ENCODE measurements at regions not wholly inside any gene's neighbourhood (a gene's known extent, or its start where the extent isn't known, plus 50 kb on each side); places are given as distances from the start of the nearest gene placed in this dataset.
A peak's percentile ranks its signal among the peaks of the same experiment; 100 is the strongest.

GRCh38 chr3:189099505-189100290, 72.1 kb upstream of the TPRG1 start:
- Histone ChIP-seq H3K4me2 (ENCODE audit: low read length) (no peak overlapping the region), H3K4me3 (ENCODE audit: low read length) (no peak overlapping the region), H3K27me3 (ENCODE audit: control insufficient read depth, insufficient read depth, low read length) (no peaks in the 10 kb centered on the region), H3K36me3 (ENCODE audit: insufficient read depth, low read length) (no peaks in the 10 kb centered on the region), H3K4me1 (ENCODE audit: control insufficient read depth, insufficient read depth, low read length) (peaks cover 7% of the 10 kb centered on the region), H3K9ac (ENCODE audit: low read depth, low read length) (no peak overlapping the region), H3K9me3 (replicated peaks; ENCODE audit: low read length) (no peaks in the 10 kb centered on the region)

DNA sequence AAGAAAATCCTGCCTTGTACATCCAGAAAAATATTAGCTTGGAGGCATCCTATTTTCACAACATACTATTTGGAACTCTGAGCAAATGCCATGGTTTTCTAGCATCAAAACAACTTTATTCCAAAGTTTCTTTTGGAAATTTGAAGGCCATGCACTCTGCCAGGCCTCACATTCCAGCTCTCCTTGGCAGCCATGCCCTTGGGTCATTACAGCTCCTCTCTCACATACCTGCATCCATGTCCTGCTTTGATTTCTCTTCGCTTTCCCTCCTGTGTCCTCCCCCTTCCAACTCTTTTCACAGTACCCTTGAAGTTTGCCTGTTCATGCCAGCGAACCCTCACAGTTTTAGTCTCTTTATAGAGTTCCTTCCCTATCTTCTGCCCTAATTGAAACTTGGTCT, 70.9 kb upstream of the TPRG1 start:
- Histone ChIP-seq H3K4me2 (ENCODE audit: low read length) (no peak overlapping the region), H3K9me3 (replicated peaks; ENCODE audit: low read length) (no peaks in the 10 kb centered on the region), H3K9ac (ENCODE audit: low read depth, low read length) (no peak overlapping the region), H3K4me1 (ENCODE audit: control insufficient read depth, insufficient read depth, low read length) (peaks cover 7% of the 10 kb centered on the region), H3K4me3 (ENCODE audit: low read length) (no peak overlapping the region), H3K36me3 (ENCODE audit: insufficient read depth, low read length) (no peaks in the 10 kb centered on the region), H3K27me3 (ENCODE audit: control insufficient read depth, insufficient read depth, low read length) (no peaks in the 10 kb centered on the region)

- no peaks in the 10 kb centered on the region for H3K9me3 ChIP-seq (replicated peaks; ENCODE audit: low read length)
- no peaks in the 10 kb centered on the region for H3K36me3 ChIP-seq (ENCODE audit: insufficient read depth, low read length)
- peaks cover 7% of the 10 kb centered on the region for H3K4me1 ChIP-seq (ENCODE audit: control insufficient read depth, insufficient read depth, low read length)
- H3K9ac ChIP-seq (ENCODE audit: low read depth, low read length): no peak overlapping the region
- no peaks in the 10 kb centered on the region for H3K27me3 ChIP-seq (ENCODE audit: control insufficient read depth, insufficient read depth, low read length)
- H3K4me3 ChIP-seq (ENCODE audit: low read length): no peak overlapping the region
- no peak overlapping the region for H3K4me2 ChIP-seq (ENCODE audit: low read length)
Observed at GRCh38 chr3:189101594-189101993, 70.2 kb upstream of the TPRG1 start.

DNA sequence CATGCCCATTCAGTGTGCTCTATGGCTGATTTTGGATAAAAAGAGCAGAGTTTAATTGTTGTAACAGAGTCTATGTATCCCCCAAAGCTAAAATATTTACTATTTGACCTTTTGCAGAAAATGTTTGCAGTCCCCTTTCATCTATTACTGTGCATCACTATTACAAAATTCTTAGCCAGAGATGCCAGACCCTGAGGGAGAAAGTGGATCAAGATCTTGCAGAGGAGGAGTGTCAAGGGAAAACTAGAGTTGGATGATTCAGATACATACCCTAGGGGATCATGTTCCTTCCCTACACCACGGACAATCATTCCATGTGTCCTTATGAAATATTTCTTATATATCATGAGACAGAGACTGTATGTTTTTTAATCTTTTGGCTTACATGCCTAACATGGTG, 68.6 kb upstream of the TPRG1 start:
- H3K9me3 ChIP-seq (replicated peaks; ENCODE audit: low read length): no peaks in the 10 kb centered on the region
- H3K27me3 ChIP-seq (ENCODE audit: control insufficient read depth, insufficient read depth, low read length): no peaks in the 10 kb centered on the region
- no peak overlapping the region for H3K9ac ChIP-seq (ENCODE audit: low read depth, low read length)
- peaks cover 10% of the 10 kb centered on the region for H3K4me1 ChIP-seq (ENCODE audit: control insufficient read depth, insufficient read depth, low read length)
- no peak overlapping the region for H3K4me2 ChIP-seq (ENCODE audit: low read length)
- no peaks in the 10 kb centered on the region for H3K36me3 ChIP-seq (ENCODE audit: insufficient read depth, low read length)
- H3K4me3 ChIP-seq (ENCODE audit: low read length): no peak overlapping the region

GRCh38 chr3:189108067-189108466, 63.7 kb upstream of the TPRG1 start:
- peak overlapping the region; percentile 17 for H3K4me2 ChIP-seq (ENCODE audit: low read length)
- no peaks in the 10 kb centered on the region for H3K27me3 ChIP-seq (ENCODE audit: control insufficient read depth, insufficient read depth, low read length)
- H3K36me3 ChIP-seq (ENCODE audit: insufficient read depth, low read length): no peaks in the 10 kb centered on the region
- H3K4me1 ChIP-seq (ENCODE audit: control insufficient read depth, insufficient read depth, low read length): peaks cover 8% of the 10 kb centered on the region
- no peaks in the 10 kb centered on the region for H3K9me3 ChIP-seq (replicated peaks; ENCODE audit: low read length)
- H3K4me3 ChIP-seq (ENCODE audit: low read length): no peak overlapping the region
- peak overlapping the region; percentile 20 for H3K9ac ChIP-seq (ENCODE audit: low read depth, low read length)

- H3K4me1 ChIP-seq (ENCODE audit: control insufficient read depth, insufficient read depth, low read length): peaks cover 8% of the 10 kb centered on the region
Observed at GRCh38 chr3:189108735-189109134, 63.0 kb upstream of the TPRG1 start.

GRCh38 chr3:189109145-189109544, 62.6 kb upstream of the TPRG1 start:
- Histone ChIP-seq H3K27me3 (ENCODE audit: control insufficient read depth, insufficient read depth, low read length) (no peaks in the 10 kb centered on the region), H3K4me3 (ENCODE audit: low read length) (no peak overlapping the region), H3K4me2 (ENCODE audit: low read length) (no peak overlapping the region), H3K9me3 (replicated peaks; ENCODE audit: low read length) (no peaks in the 10 kb centered on the region), H3K4me1 (ENCODE audit: control insufficient read depth, insufficient read depth, low read length) (peaks cover 8% of the 10 kb centered on the region), H3K9ac (ENCODE audit: low read depth, low read length) (no peak overlapping the region), H3K36me3 (ENCODE audit: insufficient read depth, low read length) (no peaks in the 10 kb centered on the region)

More at GRCh38 chr3:189108735-189109134, 63.0 kb upstream of the TPRG1 start:
- Histone ChIP-seq H3K9me3 (replicated peaks; ENCODE audit: low read length) (no peaks in the 10 kb centered on the region), H3K27me3 (ENCODE audit: control insufficient read depth, insufficient read depth, low read length) (no peaks in the 10 kb centered on the region), H3K4me3 (ENCODE audit: low read length) (no peak overlapping the region), H3K9ac (ENCODE audit: low read depth, low read length) (peak overlapping the region; percentile 20), H3K36me3 (ENCODE audit: insufficient read depth, low read length) (no peaks in the 10 kb centered on the region), H3K4me2 (ENCODE audit: low read length) (peak overlapping the region; percentile 19)

- peaks cover 7% of the 10 kb centered on the region for H3K4me1 ChIP-seq (ENCODE audit: control insufficient read depth, insufficient read depth, low read length)
- no peaks in the 10 kb centered on the region for H3K27me3 ChIP-seq (ENCODE audit: control insufficient read depth, insufficient read depth, low read length)
- H3K4me3 ChIP-seq (ENCODE audit: low read length): no peak overlapping the region
- no peak overlapping the region for H3K4me2 ChIP-seq (ENCODE audit: low read length)
- no peaks in the 10 kb centered on the region for H3K36me3 ChIP-seq (ENCODE audit: insufficient read depth, low read length)
- no peaks in the 10 kb centered on the region for H3K9me3 ChIP-seq (replicated peaks; ENCODE audit: low read length)
- no peak overlapping the region for H3K9ac ChIP-seq (ENCODE audit: low read depth, low read length)
Observed at GRCh38 chr3:189117087-189117486, 54.7 kb upstream of the TPRG1 start.

DNA sequence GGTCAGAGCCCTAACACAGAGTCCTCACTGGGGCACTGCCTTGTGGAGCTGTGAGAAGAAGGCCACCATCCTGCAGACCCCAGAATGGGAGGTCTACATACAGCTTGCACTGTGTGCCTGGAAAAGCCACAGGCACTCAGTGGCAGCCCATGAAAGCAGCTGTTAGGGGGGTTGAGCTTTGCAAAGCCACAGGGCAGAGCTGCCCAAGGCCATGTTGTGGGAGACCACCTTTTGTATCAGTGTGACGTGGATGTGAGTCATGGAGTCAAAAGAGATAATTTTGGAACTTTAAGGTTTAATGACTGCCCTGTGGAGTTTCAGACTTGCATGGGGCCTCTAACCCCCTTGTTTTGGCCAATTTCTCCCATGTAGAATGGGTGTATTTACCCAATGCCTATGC, 52.9 kb upstream of the TPRG1 start:
- Histone ChIP-seq H3K36me3 (ENCODE audit: insufficient read depth, low read length) (no peaks in the 10 kb centered on the region), H3K4me2 (ENCODE audit: low read length) (no peak overlapping the region), H3K4me1 (ENCODE audit: control insufficient read depth, insufficient read depth, low read length) (peaks cover 22% of the 10 kb centered on the region), H3K9me3 (replicated peaks; ENCODE audit: low read length) (no peaks in the 10 kb centered on the region), H3K9ac (ENCODE audit: low read depth, low read length) (no peak overlapping the region), H3K27me3 (ENCODE audit: control insufficient read depth, insufficient read depth, low read length) (no peaks in the 10 kb centered on the region), H3K4me3 (ENCODE audit: low read length) (no peak overlapping the region)

- Histone ChIP-seq H3K9me3 (replicated peaks; ENCODE audit: low read length) (no peaks in the 10 kb centered on the region), H3K4me2 (ENCODE audit: low read length) (no peak overlapping the region), H3K4me1 (ENCODE audit: control insufficient read depth, insufficient read depth, low read length) (peaks cover 26% of the 10 kb centered on the region), H3K4me3 (ENCODE audit: low read length) (no peak overlapping the region), H3K27me3 (ENCODE audit: control insufficient read depth, insufficient read depth, low read length) (no peaks in the 10 kb centered on the region), H3K9ac (ENCODE audit: low read depth, low read length) (no peak overlapping the region), H3K36me3 (ENCODE audit: insufficient read depth, low read length) (no peaks in the 10 kb centered on the region)
Observed at GRCh38 chr3:189119950-189120349, 51.8 kb upstream of the TPRG1 start.

DNA sequence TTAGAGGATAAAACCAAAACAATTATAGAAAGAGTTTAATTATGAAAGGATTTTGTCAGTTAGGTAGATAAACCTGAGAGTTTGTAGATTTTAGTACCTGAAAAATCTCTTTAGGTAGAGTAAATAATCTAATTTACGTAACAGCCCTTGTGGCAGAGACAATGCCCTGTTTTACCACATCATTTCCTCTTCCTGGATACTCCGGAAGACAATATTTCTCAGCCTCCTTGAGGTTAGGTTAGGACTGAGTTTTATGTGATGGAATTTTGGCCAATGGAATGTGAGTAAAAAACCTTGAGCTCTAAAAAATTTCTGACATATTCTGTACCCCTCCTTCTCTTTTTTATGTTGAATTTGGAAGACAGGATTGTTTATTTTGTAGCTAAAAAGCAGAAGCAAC, 50.7 kb upstream of the TPRG1 start:
- Histone ChIP-seq H3K4me3 (ENCODE audit: low read length) (no peak overlapping the region), H3K9me3 (replicated peaks; ENCODE audit: low read length) (no peaks in the 10 kb centered on the region)

More for the DNA sequence above, 50.7 kb upstream of the TPRG1 start:
- H3K27me3 ChIP-seq (ENCODE audit: control insufficient read depth, insufficient read depth, low read length): no peaks in the 10 kb centered on the region
- no peak overlapping the region for H3K4me2 ChIP-seq (ENCODE audit: low read length)
- no peaks in the 10 kb centered on the region for H3K36me3 ChIP-seq (ENCODE audit: insufficient read depth, low read length)
- H3K4me1 ChIP-seq (ENCODE audit: control insufficient read depth, insufficient read depth, low read length): peaks cover 26% of the 10 kb centered on the region
- H3K9ac ChIP-seq (ENCODE audit: low read depth, low read length): no peak overlapping the region

Measured in skeletal muscle satellite cell (primary cell).